ENCODE measurements at regions not wholly inside any gene's neighbourhood (a gene's known extent, or its start where the extent isn't known, plus 50 kb on each side); places are given as distances from the start of the nearest gene placed in this dataset.
"Not testable (repeated sequence)": the region's sequence is repeated elsewhere in the genome, so short reads cannot be mapped to it uniquely, and the experiment has no call there.

DNA sequence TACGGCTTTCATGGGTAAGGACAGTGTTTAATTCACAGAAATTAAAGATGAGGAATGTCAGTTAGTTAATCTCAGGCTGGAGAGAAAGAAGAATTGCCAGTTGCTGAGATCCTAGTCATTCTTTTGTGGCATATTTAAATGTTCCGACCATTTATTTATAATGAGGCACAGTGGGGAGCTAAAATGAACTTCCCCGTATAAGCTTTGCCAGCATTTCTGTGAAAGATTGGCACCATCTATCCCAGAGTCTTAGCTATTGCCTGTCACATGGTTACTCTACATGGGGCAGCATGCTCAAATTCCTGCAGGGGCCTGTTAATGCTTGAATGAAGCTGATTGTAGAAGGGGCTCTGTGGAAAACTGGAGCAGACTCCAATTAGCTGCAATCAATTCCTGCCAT, 314.1 kb downstream of the PRELID2 start:
- DNase-seq (ENCODE audit: low read depth), result no peak
- TF ChIP-seq, protein P1, sequence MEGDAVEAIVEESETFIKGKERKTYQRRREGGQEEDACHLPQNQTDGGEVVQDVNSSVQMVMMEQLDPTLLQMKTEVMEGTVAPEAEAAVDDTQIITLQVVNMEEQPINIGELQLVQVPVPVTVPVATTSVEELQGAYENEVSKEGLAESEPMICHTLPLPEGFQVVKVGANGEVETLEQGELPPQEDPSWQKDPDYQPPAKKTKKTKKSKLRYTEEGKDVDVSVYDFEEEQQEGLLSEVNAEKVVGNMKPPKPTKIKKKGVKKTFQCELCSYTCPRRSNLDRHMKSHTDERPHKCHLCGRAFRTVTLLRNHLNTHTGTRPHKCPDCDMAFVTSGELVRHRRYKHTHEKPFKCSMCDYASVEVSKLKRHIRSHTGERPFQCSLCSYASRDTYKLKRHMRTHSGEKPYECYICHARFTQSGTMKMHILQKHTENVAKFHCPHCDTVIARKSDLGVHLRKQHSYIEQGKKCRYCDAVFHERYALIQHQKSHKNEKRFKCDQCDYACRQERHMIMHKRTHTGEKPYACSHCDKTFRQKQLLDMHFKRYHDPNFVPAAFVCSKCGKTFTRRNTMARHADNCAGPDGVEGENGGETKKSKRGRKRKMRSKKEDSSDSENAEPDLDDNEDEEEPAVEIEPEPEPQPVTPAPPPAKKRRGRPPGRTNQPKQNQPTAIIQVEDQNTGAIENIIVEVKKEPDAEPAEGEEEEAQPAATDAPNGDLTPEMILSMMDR (IDR thresholded peaks at IDR 0.05; ENCODE audit: insufficient read depth, low read depth, low read length, missing control alignments), result no peak
- no peak overlapping the region for H3K4me3 ChIP-seq (ENCODE audit: low read depth, low read length)

DNA sequence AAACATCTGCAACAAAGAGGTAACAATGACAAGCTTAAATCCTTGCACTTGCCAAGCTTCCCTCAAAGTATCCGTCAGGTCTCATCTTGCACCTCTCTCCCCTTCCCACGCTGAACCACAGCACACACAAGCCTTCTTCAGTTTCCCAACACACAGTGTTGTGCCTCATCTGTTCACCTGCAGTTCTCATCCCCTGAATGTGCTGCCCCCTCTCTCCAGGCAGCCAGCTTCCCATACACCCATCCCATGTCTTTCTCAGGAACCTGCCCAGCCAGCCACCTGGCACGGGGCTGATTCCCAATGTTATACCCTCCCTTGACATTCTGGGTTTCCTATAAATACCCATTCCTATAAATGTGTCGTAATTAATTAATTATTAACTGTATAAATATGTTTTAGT, 314.8 kb downstream of the PRELID2 start:
- no peak overlapping the region for H3K4me3 ChIP-seq (ENCODE audit: low read depth, low read length)
- DNase-seq (ENCODE audit: low read depth), result no peak
- TF ChIP-seq, protein P1 (IDR thresholded peaks at IDR 0.05; ENCODE audit: insufficient read depth, low read depth, low read length, missing control alignments), result no peak

DNA sequence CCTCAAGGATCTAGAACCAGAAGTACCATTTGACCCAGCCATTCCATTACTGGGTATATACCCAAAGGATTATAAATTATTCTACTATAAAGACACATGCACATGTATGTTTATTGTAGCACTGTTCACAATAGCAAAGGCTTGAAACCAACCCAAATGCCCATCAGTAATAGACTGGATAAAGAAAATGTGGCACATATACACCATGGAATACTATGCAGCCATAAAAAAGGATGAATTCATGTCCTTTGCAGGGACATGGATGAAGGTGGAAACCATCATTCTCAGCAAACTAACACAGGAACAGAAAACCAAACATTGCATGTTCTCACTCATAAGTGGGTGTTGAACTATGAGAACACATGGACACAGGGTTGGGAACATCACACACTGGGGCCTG, 317.6 kb downstream of the PRELID2 start:
- DNase-seq (ENCODE audit: low read depth), result not testable (repeated sequence)

DNA sequence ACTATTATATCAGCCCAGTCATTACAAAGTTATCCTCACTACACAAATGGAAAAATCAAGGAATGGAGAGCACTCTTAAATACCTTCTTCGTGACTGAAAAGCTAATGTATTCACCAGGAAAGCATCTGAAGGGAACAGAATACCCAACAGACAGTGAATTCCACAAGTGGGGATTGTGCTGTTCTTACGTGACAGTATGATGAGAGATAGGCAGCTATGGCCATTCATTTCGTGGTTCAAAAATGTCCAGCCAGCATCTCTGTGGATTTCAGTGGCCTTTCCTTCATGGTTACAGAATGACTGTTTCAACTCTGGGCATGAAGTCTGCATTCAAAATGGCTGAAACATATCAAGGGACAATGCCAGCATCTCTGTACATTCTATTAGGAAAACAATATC, 323.8 kb downstream of the PRELID2 start:
- DNase-seq (ENCODE audit: low read depth), result no peak
- H3K4me3 ChIP-seq (ENCODE audit: low read depth, low read length), result no peak overlapping the region
- TF ChIP-seq, protein P1 (IDR thresholded peaks at IDR 0.05; ENCODE audit: insufficient read depth, low read depth, low read length, missing control alignments), result no peak

More for the DNA sequence above, 317.6 kb downstream of the PRELID2 start:
- not testable (repeated sequence) for H3K4me3 ChIP-seq (ENCODE audit: low read depth, low read length)

DNA sequence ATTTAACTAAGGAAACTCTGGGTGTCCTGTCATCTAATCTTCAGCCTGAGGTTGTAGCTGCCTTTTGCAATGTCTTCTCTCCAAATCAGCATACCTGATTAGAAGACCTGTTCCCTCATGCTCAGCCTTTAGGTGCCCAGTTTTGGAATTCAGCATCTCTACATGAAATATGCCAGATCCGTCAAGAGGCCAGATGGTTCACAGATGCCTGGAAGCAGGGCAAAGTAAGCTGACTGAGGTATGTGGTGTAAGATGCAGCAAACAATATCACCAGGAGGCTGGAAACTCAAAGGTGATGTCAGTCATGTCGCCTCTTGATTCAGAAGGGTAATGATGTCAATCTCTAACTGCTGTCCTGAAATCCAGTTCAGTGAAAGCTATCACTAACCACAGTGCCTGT, 324.4 kb downstream of the PRELID2 start:
- DNase-seq (ENCODE audit: low read depth), result no peak
- no peak overlapping the region for H3K4me3 ChIP-seq (ENCODE audit: low read depth, low read length)
- TF ChIP-seq, protein P1 (IDR thresholded peaks at IDR 0.05; ENCODE audit: insufficient read depth, low read depth, low read length, missing control alignments), result no peak

DNA sequence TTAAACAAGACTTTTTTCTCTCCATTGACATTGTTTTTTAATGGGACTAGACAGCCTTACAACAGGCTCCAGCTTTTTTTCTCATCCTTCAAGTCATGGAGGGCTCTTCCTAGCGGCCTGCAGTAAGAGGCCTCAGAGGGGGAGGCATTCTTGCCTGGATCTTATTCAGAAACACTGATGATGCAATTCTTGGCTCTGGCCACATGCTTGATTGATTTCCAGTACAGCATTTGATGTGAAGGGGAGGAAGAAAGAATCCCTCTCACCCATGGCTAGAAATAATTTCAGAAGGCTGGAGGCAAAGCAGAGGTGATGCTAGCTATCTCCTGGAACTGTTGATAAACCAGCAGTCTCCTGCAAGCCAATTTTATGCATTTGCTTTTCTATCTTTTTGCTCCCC, 324.8 kb downstream of the PRELID2 start:
- TF ChIP-seq, protein P1 (IDR thresholded peaks at IDR 0.05; ENCODE audit: insufficient read depth, low read depth, low read length, missing control alignments), result no peak
- DNase-seq (ENCODE audit: low read depth), result no peak
- no peak overlapping the region for H3K4me3 ChIP-seq (ENCODE audit: low read depth, low read length)

DNA sequence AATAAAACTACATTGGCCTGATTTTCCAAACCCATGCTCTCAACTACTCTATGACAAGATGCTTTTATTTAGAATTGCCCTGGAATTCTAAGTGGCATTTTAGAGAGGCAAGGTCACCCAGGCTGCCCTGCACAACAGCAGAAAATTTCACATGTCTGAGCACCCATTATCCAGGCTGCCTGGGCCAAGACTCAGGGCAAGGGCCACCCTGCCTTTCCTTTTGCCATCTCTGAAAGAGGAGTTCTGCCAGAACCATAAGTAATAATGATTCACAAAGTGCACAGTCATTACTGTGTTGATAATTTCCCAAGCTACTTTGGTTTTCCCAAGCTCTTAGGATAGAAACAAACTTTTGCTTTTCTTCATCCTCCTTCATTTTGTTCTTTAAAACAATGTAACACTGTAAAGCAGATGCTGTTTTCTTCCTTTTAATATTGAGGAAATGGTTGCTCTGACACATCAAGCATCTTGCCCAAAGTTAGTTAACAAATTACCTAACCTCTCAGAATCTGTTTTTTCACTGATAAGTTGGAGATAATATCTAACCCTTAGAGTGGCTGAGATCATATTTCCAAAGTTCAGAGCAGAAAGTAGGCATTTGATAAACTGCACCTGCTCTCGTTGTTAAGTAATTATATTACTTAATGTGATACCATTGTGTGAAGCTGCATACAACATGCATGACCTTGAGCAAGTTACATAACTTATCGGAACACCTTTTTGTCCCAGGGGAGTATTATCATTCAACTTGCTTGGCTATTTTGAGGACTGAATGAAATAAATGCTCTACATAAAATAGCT, 325.6 kb downstream of the PRELID2 start:
- TF ChIP-seq, protein P1 (IDR thresholded peaks at IDR 0.05; ENCODE audit: insufficient read depth, low read depth, low read length, missing control alignments), result no peak
- no peak overlapping the region for H3K4me3 ChIP-seq (ENCODE audit: low read depth, low read length)
- no peak for DNase-seq (ENCODE audit: low read depth)
